GM19468 (cell line): ENCODE measurements at regions not wholly inside any gene's neighbourhood (a gene's known extent, or its start where the extent isn't known, plus 50 kb on each side); places are given as distances from the start of the nearest gene placed in this dataset.

Experiments used
- ATAC-seq: cut with Tn5 transposase; IDR thresholded peaks from one replicate; pipeline ENCODE4 v1.9.1; 2021; ENCODE audit warnings: mild to moderate bottlenecking, moderate library complexity, moderate number of reproducible peaks; ENCODE audit not compliant: unreplicated experiment; ENCODE audit errors: extremely low read depth

- ATAC-seq: no peak
Observed at GRCh38 chr20:41818991-41819390, 200.8 kb upstream of the CHD6 start.

GRCh38 chr20:41818369-41818768 is 200.2 kb upstream of the CHD6 start:
- ATAC-seq: no peak

GRCh38 chr20:41811456-41811855 is 193.3 kb upstream of the CHD6 start:
- no peak for ATAC-seq

DNA sequence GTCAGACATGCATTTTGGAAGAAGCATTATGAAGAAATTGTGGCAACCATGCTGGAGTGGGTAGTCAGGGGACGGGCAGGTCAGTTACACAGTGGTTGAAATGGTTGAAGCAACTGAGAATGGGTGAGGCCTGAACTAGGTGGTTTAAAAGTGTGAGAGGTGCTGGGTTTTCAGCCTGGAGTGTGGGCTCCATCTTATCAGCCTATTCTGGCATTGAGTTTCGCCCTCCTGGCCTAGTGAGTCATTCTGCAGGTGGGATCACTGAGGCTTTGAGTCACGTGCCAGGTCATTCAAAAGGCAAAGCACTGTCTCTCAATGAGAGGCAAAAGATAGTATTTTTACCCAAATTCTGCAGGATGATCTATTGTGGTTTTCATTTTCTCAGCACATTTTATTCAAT is 181.9 kb upstream of the CHD6 start:
- no peak for ATAC-seq

GRCh38 chr20:41798930-41799502 is 180.8 kb upstream of the CHD6 start:
- no peak for ATAC-seq

DNA sequence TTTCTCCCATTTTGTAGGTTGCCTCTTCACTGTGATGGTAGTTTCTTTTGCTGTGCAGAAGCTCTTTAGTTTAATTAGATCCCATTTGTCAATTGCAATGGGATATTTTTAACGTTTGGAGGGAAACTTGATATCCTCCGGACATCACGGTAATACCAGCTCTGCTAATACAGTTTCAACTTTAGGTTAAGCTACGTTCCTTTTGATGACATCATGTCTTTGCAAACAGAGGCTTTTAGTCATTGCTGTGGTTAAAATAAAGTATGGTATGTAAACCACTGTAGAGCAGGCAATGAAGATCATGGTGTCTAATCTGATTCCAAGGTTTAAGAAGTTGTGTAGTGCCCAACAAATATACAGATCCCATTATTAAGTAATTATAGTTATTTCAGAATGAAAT is 168.0 kb upstream of the CHD6 start:
- no peak for ATAC-seq

- no peak for ATAC-seq
Observed at GRCh38 chr20:41784209-41784958, 166.2 kb upstream of the CHD6 start.

GRCh38 chr20:41783423-41784208 is 165.4 kb upstream of the CHD6 start:
- no peak for ATAC-seq

DNA sequence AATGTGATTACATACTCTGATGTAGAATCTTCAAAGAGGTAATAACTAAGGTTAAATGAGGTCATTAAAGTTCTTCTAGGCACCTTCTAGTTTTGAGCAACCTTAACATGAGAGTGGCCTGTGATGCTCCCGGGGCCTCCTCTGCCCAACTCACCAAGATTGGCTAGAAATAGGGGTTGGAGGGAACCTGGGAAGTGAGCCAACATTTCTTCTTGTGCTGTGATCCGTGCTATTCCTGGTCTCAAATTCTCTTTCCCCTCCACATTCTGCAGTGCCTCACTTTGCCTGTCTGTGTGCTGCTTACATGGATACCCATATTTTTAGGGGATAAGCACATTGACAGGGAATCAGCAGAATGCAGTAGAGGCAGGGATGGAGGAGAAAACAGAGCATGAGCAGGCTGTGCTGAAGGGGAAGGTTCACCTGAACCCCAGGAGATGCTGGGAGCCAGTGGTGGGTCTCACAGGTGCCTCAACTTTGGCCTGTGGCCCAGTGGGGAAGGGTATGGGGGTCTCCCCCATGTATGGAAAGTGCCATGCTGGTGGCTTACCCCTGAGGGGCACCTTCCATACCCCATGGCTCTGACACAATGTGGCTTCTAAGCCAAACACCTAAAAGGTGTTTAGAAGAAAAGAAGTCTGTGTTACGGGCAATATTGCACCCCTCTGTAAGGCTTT is 164.7 kb upstream of the CHD6 start:
- ATAC-seq: no peak

GRCh38 chr20:41782255-41782654 is 164.1 kb upstream of the CHD6 start:
- no peak for ATAC-seq

- no peak for ATAC-seq
Observed at GRCh38 chr20:41776421-41776820, 158.2 kb upstream of the CHD6 start.

- no peak for ATAC-seq
Observed at GRCh38 chr20:41774291-41774690, 156.1 kb upstream of the CHD6 start.

DNA sequence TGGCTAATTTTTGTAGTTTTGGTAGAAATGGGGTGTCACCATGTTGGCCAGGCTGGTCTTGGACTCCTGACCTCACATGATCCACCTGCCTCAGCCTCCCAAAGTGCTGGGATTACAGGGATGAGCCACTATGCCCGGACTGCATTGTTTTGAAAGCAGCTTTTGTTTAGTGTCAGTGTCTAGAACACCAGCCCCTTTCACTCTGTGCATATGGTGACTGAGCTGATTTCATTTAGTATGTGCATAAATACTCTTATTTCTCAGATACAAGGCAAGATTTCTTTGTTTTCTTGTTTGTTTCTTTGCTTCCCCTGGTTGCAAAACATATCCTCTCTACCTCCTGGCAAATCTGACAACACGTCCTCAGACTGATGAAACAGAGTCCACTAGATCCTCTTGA is 152.8 kb upstream of the CHD6 start:
- no peak for ATAC-seq

DNA sequence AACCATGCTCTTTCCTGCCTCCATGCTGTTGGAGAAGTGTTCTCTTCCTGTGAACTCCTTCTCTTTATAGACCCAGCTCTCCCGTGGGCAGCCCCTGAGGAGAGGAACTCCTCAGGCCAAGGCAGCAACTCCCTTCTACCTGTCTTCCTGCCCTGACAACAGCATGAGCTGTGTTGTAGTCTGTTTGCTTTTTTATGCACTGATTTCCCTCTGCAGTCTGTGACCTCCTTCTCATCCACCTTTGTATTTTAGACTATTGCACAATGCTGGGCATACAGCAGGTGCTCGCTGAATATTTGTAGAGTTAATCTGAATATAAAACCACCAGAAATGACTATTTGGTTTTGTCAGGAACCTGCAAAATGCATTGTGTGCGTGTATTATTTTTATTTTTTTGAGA is 152.2 kb upstream of the CHD6 start:
- no peak for ATAC-seq

- ATAC-seq: no peak
Observed at GRCh38 chr20:41769592-41770018, 151.4 kb upstream of the CHD6 start.

DNA sequence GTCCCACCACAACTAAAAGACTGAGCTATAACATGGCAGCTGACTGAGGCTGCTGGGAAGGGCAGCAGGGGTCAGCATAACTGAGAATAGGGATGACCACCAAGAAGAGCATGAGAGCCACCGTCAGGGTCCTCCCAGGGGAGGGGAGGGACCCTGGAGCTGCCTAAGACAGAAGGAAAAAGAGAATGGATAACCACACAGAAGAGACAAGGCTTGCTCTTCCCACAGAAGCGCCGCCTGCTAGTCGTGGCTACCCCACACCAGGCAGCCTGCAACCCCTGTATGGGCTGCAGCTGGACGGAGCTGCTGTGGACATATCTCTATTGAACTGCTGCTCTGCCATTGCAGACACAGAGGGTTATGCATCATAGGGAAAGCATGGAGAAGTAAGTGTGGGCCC is 132.0 kb upstream of the CHD6 start:
- ATAC-seq: no peak

GRCh38 chr20:41748756-41749582 is 130.8 kb upstream of the CHD6 start:
- ATAC-seq: no peak

DNA sequence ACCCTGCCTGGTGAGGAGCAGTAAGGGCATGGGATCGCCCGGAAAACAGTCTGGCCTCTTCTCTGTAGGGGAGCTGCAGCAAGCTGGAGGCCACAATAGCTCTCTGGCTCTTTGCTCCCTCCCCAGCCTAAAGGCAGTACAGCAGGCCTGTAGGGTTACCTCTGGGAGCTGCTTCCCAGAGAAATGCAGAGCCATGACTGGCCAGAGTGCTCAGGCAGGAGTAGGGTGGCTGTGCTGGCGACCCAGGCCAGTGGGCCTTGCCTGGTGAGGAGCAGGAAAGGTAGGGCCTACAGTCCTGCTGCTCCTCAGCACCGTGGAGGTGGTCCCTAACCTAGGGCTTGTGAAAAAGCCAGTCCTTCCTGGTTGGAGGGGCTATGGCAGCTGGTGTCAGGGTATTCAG is 129.9 kb upstream of the CHD6 start:
- ATAC-seq: no peak

DNA sequence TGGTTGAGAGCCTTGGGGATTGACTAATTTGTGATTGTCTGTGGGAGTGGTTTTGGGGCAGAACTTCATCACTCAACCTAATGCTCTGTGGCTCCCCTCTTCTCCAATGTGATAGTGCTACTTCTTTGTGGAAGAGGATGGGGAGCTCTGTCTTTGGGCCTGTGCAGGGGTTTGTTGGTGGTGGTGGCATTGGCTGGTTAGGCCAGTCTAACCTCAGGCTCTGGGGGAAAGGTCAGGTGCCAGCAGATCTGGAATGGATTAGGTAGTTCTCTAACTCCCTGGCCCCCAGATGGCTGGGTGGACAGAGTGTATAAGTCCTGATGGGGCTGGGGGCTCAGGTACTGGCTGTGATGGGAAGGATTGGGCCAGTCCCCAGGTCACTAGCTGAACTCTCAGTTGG is 129.0 kb upstream of the CHD6 start:
- ATAC-seq: no peak

DNA sequence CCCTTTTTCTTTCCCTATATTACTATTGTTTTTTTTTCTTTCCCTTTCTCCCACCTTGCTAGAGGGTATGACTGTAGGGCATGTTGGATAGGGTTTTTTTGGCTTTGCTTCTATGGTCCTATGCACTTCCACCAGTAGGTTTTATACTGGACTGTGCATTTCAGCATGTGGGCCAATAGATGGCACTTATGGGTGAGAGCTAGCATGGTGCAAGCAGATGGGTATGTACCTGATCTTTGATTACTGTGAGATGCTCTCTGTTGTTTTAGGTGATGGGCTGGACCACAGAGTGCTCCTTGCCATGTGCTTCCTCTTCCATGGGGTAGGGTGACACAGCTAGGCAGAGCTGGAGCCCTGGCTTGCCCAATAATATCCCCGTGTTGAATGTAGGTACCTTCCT is 128.5 kb upstream of the CHD6 start:
- ATAC-seq: no peak
